Neutrophil (primary cell): ENCODE measurements at regions not wholly inside any gene's neighbourhood (a gene's known extent, or its start where the extent isn't known, plus 50 kb on each side); places are given as distances from the start of the nearest gene placed in this dataset.

Source experiments
- H3K27ac ChIP-seq: fragments of 200-600 bp; sonication (generic); 2 replicates; pipeline ENCODE4 v1.5.1; 2016; ENCODE audit warnings: mild to moderate bottlenecking, moderate library complexity
- H3K27me3 ChIP-seq: fragments of 200-600 bp; sonication (generic); 2 replicates; pipeline ENCODE4 v1.6.0; 2016; ENCODE audit warnings: mild to moderate bottlenecking
- H3K36me3 ChIP-seq: fragments of 200-600 bp; sonication (generic); 2 replicates; pipeline ENCODE4 v1.5.1; 2017
- H3K4me1 ChIP-seq, 2 experiments: fragments of 200-600 bp in 1 of 2; sonication (generic) in 1 of 2; 1 replicate in 1 of 2; 2 replicates in 1 of 2; pipeline versions ENCODE4 v1.5.1 to v1.6.1; 2013 to 2016; ENCODE audit warnings: low read depth in 1 of 2, low read length in 1 of 2, mild to moderate bottlenecking in 1 of 2, moderate library complexity in 1 of 2; ENCODE audit not compliant: control insufficient read depth in 1 of 2, insufficient read depth in 1 of 2
- H3K4me3 ChIP-seq, 2 experiments: fragments of 200-600 bp in 1 of 2; sonication (generic) in 1 of 2; 1 replicate in 1 of 2; 2 replicates in 1 of 2; pipeline ENCODE4 v1.5.1; 2013 to 2016; ENCODE audit warnings: low read depth in 1 of 2, low read length in 1 of 2, mild to moderate bottlenecking in 1 of 2, moderate library complexity in 1 of 2
- H3K9me3 ChIP-seq: fragments of 200-600 bp; sonication (generic); 2 replicates; pipeline ENCODE4 v1.5.1; 2016
- CTCF ChIP-seq: fragments of 200-600 bp; sonication (generic); IDR thresholded peaks from 2 replicates; pipeline ENCODE4 v1.5.1; 2016; ENCODE audit warnings: antibody characterized with exemption

- Histone ChIP-seq H3K27me3 (peaks cover 7% of the 10 kb centered on the region), H3K4me3 (no peak overlapping the region), H3K4me1 (no peaks in the 10 kb centered on the region), H3K36me3 (no peaks in the 10 kb centered on the region), H3K9me3 (no peaks in the 10 kb centered on the region), H3K27ac (no peak overlapping the region)
- TF ChIP-seq CTCF = no peak
Observed at GRCh38 chr1:55321942-55322341, 106.8 kb upstream of the USP24 start.

- no peaks in the 10 kb centered on the region for H3K36me3 ChIP-seq
- peaks cover 7% of the 10 kb centered on the region for H3K27me3 ChIP-seq
- no peak for TF ChIP-seq CTCF
- H3K27ac ChIP-seq = no peak overlapping the region
- H3K4me1 ChIP-seq = no peaks in the 10 kb centered on the region
- H3K9me3 ChIP-seq = no peaks in the 10 kb centered on the region
- no peak overlapping the region for H3K4me3 ChIP-seq
Observed at GRCh38 chr1:55320891-55321290, 105.7 kb upstream of the USP24 start.

- Histone ChIP-seq H3K27ac (no peak overlapping the region), H3K36me3 (no peaks in the 10 kb centered on the region), H3K4me3 (no peak overlapping the region), H3K4me1 (no peaks in the 10 kb centered on the region), H3K27me3 (peaks cover 7% of the 10 kb centered on the region), H3K9me3 (no peaks in the 10 kb centered on the region)
- no peak for TF ChIP-seq CTCF
Observed at GRCh38 chr1:55318116-55318817, 103.1 kb upstream of the USP24 start.

GRCh38 chr1:55317673-55318072 is 102.5 kb upstream of the USP24 start:
- no peaks in the 10 kb centered on the region for H3K4me1 ChIP-seq
- H3K4me3 ChIP-seq = no peak overlapping the region
- no peak for TF ChIP-seq CTCF
- no peak overlapping the region for H3K27ac ChIP-seq
- H3K36me3 ChIP-seq = no peaks in the 10 kb centered on the region
- no peaks in the 10 kb centered on the region for H3K9me3 ChIP-seq
- H3K27me3 ChIP-seq = peaks cover 7% of the 10 kb centered on the region

- Histone ChIP-seq H3K4me1 (no peaks in the 10 kb centered on the region), H3K4me3 (no peak overlapping the region), H3K27me3 (peaks cover 7% of the 10 kb centered on the region), H3K9me3 (no peaks in the 10 kb centered on the region), H3K36me3 (no peaks in the 10 kb centered on the region), H3K27ac (no peak overlapping the region)
- TF ChIP-seq CTCF = no peak
Observed at GRCh38 chr1:55316947-55317662, 101.9 kb upstream of the USP24 start.
